Mucosa of stomach (tissue), 1 donor: ENCODE measurements at regions not wholly inside any gene's neighbourhood (a gene's known extent, or its start where the extent isn't known, plus 50 kb on each side); places are given as distances from the start of the nearest gene placed in this dataset.

ENCODE experiments used
- H3K27me3 ChIP-seq: one replicate; pipeline ENCODE4 v1.7.0; 2013; ENCODE audit warnings: mild to moderate bottlenecking, low read length; ENCODE audit not compliant: control insufficient read depth, insufficient read depth
- H3K36me3 ChIP-seq: one replicate; pipeline ENCODE4 v1.7.0; 2013; ENCODE audit warnings: low read length; ENCODE audit not compliant: control insufficient read depth, insufficient read depth
- H3K4me1 ChIP-seq: one replicate; pipeline ENCODE4 v1.7.0; 2013; ENCODE audit warnings: mild to moderate bottlenecking, low read length; ENCODE audit not compliant: control insufficient read depth, insufficient read depth
- H3K4me3 ChIP-seq: one replicate; pipeline ENCODE4 v1.7.0; 2013; ENCODE audit warnings: low read length
- H3K9ac ChIP-seq: one replicate; pipeline ENCODE4 v1.7.0; 2013; ENCODE audit warnings: mild to moderate bottlenecking, low read length, moderate library complexity
- H3K9me3 ChIP-seq: one replicate; pipeline ENCODE4 v1.7.0; 2013; ENCODE audit warnings: mild to moderate bottlenecking, low read length, moderate library complexity; ENCODE audit not compliant: control insufficient read depth
- donor health status: Pancreatic carcinoma.

DNA sequence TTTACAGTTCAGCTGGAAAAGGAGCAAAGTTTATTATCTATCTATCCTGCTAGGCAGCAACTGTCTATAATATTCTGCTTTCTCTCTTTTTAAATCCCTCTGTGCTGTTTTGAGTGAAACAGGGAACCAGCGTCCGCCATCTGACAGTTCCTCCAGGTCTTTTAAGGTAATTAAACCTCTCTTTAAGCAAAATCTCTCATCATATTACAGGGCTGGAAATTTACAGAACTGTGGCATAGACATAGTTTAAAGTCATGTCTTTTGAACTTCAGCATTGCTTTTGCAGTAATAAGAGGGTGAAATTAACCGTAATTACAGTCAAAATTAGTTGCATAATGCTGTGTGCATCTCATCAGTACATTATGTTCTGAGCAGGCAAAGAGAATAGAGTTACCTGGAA lies 263.4 kb upstream of the KCNMB2 start:
- no peak overlapping the region for H3K4me3 ChIP-seq
- no peaks in the 10 kb centered on the region for H3K9me3 ChIP-seq
- peaks cover 16% of the 10 kb centered on the region for H3K4me1 ChIP-seq
- H3K36me3 ChIP-seq = no peaks in the 10 kb centered on the region
- H3K27me3 ChIP-seq = no peaks in the 10 kb centered on the region
- H3K9ac ChIP-seq = no peak overlapping the region

DNA sequence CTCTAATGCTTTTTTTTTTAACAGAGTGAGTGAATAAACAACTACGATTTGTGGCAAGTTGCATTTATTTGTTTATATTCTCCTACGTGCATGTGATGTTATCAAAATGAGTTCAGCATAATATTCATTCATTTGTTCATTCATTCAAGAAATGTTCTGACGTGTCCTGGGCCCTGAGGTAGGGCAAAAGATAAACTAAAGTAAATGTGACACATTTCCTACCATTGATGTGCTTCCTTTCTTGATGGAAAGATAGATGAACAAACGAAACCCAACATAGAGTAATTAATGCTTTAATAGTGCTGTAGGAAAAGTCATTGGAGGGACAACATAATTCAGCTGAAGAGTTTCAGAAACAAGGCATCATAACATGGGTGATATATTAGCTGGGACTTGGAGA lies 261.5 kb upstream of the KCNMB2 start:
- Histone ChIP-seq H3K9ac (no peak overlapping the region), H3K27me3 (no peaks in the 10 kb centered on the region), H3K4me1 (peaks cover 27% of the 10 kb centered on the region), H3K9me3 (peaks cover 7% of the 10 kb centered on the region), H3K36me3 (no peaks in the 10 kb centered on the region), H3K4me3 (no peak overlapping the region)

DNA sequence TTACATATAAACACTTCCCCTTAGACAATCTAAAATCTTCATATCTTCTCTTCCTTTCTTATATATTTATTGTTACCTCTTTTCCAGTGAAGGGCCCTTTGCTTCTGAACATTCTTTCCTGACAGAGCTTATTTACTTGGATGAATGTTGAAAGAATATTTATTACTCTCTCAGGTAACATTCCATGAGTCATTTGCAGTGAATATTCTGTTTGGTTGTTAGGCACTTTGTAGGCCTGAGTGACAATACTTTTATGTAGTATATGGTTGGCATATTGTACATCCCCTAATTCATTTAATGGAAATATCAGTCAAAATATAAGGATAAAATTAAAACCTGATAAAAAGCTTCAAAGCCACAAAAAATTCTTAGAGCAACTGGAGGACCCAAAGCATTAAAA lies 260.9 kb upstream of the KCNMB2 start:
- Histone ChIP-seq H3K4me3 (no peak overlapping the region), H3K9me3 (peaks cover 7% of the 10 kb centered on the region), H3K9ac (no peak overlapping the region), H3K4me1 (peaks cover 27% of the 10 kb centered on the region), H3K36me3 (no peaks in the 10 kb centered on the region), H3K27me3 (no peaks in the 10 kb centered on the region)

DNA sequence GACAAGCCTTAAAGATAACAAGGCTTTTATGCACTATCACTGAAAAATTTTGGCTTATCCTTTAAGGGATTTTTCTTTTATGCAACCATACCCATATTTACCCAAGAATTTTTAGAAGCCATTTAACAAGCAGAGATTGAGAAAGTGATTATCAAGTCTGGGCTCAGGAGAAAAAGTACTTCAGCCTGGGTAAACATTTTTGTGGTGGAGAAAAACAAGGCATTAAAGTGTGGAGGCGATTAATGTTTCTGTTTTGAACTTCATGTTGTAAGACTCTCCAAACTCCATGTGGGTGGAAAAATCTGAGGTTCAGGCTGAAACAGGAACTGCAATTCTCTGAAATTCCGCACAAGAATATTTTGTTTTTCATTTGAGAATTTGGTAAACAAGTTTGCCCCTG lies 260.4 kb upstream of the KCNMB2 start:
- H3K9ac ChIP-seq = no peak overlapping the region
- H3K4me1 ChIP-seq = peaks cover 27% of the 10 kb centered on the region
- no peaks in the 10 kb centered on the region for H3K36me3 ChIP-seq
- H3K27me3 ChIP-seq = no peaks in the 10 kb centered on the region
- H3K4me3 ChIP-seq = no peak overlapping the region
- peaks cover 7% of the 10 kb centered on the region for H3K9me3 ChIP-seq

DNA sequence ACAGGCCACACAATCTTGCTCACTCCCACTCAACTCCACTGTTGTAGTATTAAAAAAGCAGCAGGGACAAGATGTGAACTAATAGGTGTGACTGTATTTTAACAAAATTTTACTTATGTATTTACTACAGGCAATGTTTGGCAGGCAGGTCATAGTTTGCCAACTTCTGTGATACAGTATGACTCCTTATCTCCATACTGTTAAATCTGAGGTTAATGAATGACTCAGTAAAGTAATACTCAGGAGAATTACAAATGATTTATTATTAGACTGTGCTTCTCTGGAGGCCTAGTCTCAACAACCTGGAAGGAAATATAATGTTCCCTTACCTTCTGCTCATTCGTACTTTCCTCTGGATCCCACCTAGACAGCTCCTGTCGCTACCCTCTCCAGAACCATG lies 258.6 kb upstream of the KCNMB2 start:
- Histone ChIP-seq H3K4me1 (peaks cover 27% of the 10 kb centered on the region), H3K27me3 (no peaks in the 10 kb centered on the region), H3K4me3 (no peak overlapping the region), H3K9ac (peak overlapping the region; percentile 50), H3K36me3 (no peaks in the 10 kb centered on the region), H3K9me3 (peaks cover 7% of the 10 kb centered on the region)

DNA sequence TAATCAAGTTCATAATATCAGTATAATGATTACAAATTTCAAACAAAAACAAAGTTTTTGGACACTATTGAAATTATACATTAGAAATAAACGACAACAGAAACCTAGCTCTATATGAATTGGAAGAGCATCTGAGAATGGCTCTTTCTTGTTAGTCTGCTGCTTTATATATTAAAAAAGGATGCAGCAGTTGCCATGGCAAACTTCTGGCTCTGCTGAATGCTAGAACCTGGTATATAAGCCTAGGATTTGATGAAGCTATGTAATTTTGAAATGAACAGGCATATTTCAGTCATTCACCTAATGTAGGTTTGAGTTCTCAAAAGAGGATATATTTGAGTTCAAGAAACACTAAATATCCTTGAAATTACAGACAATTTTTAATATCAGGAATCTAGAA lies 252.7 kb upstream of the KCNMB2 start:
- Histone ChIP-seq H3K9ac (no peak overlapping the region), H3K27me3 (no peaks in the 10 kb centered on the region)

DNA sequence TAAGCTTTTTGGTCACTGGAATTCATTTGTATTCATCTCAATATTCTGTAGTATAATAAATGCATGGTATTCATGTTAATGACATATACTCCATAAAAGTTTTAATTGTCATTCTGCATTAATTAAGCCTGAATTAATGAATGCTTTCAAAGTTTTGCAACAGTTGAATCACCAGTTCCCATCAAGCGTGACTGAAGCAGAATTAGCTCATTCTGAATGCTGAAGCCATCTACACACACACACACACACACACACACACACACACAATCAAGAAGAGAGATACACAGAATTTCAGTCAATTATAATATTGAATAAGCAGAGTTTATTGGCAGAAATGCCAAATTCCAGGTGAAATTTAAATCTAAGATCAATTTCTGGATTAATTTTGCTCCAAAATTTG lies 252.1 kb upstream of the KCNMB2 start:
- H3K9ac ChIP-seq = no peak overlapping the region
- H3K36me3 ChIP-seq = no peaks in the 10 kb centered on the region
- H3K9me3 ChIP-seq = no peaks in the 10 kb centered on the region
- H3K27me3 ChIP-seq = no peaks in the 10 kb centered on the region
- no peak overlapping the region for H3K4me3 ChIP-seq
- H3K4me1 ChIP-seq = no peaks in the 10 kb centered on the region

More for the DNA sequence above, 252.7 kb upstream of the KCNMB2 start:
- Histone ChIP-seq H3K36me3 (no peaks in the 10 kb centered on the region), H3K9me3 (peaks cover 6% of the 10 kb centered on the region), H3K4me1 (peaks cover 4% of the 10 kb centered on the region), H3K4me3 (no peak overlapping the region)

DNA sequence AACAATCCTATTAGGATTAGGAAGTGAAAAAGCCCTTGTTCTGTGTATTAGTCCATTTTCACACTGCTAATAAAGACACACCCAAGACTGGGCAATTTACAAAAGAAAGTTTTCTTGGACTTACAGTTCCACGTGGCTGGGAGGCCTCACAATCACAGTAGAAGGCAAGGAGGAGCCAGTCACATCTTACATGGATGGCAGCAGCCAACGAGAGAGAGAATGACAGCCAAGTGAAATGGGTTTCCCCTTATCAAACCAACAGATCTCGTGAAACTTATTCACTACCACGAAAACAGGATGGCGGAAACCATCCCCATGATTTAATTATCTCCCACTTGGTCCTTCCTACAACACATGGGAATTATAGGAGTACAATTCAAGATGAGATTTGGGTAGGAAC lies 248.2 kb upstream of the KCNMB2 start:
- Histone ChIP-seq H3K4me1 (no peaks in the 10 kb centered on the region), H3K9me3 (no peaks in the 10 kb centered on the region), H3K4me3 (no peak overlapping the region), H3K36me3 (no peaks in the 10 kb centered on the region), H3K9ac (no peak overlapping the region), H3K27me3 (no peaks in the 10 kb centered on the region)

DNA sequence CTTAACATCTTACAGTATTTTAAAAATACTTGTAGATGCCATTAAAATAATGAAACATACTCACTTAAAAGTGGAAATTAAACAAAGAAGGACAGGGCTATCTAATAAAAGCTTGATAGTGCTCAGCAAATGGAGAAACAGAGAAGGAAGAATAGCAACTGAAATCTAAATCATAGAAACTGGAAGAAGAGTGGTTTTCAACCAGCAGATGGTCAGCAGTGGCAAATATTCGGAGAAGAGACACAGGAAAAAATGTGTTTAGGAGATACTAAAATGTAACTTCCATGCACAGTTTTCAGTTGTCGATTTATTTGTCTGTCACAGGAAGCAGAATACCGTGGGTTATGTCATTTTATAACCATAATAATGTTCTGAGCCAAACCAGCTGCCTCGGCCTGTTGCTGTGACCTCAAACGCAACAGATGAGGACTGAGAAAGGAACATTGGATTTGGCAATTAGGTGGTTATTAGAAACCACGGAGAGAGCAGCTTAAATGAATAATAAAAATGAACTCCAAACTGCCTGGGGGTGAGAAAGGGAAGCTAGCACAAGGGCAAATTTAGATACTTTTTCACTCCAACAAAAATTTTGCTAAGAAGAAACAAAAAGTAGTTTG lies 246.6 kb upstream of the KCNMB2 start:
- Histone ChIP-seq H3K36me3 (no peaks in the 10 kb centered on the region), H3K4me3 (no peak overlapping the region), H3K4me1 (no peaks in the 10 kb centered on the region)

DNA sequence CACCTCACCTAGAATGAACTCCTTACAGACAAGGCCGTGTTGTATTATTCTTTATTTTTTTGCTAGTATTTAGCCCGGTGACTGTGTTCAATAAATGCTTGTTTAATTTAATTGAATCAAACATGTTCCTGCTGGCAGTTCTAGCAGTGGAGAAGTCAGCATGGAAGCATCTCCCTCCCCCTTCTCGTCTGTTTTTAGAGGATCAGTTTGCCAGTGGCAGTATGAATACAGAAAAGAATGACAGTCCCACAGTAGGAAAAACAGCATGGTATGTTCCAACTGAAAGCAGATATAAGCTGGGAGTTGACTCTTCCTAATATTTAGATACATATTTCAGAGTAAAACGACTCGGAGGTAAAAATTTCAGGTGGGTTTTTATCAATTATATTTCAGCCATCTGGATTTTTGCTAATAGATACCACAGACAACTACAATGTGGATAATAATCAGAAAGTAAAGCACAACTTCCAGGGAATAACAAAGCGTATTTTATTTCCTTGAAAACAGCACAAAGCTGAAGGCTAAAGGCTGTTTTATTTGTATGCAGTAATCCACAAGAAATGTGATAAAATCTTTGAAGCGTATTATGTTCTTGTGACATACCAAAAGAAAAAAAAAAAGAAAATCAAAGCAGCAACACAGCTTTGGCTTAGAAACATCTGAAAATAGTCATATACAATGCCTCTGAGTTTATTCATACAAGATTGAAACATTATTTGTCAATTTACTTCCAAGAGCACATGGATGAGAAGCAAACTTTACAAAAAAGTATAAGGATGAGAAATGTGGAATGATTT lies 244.5 kb upstream of the KCNMB2 start:
- no peaks in the 10 kb centered on the region for H3K9me3 ChIP-seq
- H3K36me3 ChIP-seq = no peaks in the 10 kb centered on the region
- H3K4me1 ChIP-seq = no peaks in the 10 kb centered on the region
- H3K27me3 ChIP-seq = no peaks in the 10 kb centered on the region
- no peak overlapping the region for H3K9ac ChIP-seq
- H3K4me3 ChIP-seq = no peak overlapping the region

More for the DNA sequence above, 246.6 kb upstream of the KCNMB2 start:
- Histone ChIP-seq H3K9me3 (no peaks in the 10 kb centered on the region), H3K9ac (no peak overlapping the region), H3K27me3 (no peaks in the 10 kb centered on the region)

DNA sequence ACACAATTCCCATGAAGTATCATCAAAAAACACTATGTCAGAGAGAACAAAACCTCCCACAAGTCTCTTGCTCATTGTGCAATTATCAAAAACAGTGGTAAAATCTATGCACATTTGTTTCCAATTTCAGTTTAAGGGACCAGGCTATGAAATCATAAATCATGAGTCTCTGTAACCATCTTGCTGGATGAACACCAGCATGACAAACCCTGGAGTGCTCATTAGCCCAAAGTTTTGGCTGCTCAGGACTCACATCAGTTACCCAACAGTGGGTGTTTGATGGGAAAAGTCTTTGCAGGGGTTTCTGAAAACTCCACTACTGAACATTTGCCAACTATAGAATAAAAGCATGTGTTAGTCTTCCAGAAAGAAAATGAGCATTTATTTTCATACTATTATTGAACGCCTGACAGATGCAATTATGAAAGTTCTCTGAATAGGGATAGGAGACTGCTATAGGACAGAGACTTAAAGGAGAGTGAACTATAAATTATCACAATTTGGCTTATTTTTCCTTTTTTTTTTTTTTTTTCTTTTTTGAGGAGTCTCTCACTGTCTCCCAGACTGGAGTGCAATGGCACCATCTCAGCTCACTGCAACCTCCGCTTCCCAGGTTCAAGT lies 240.8 kb upstream of the KCNMB2 start:
- Histone ChIP-seq H3K36me3 (no peaks in the 10 kb centered on the region), H3K9me3 (no peaks in the 10 kb centered on the region), H3K4me3 (no peak overlapping the region), H3K9ac (no peak overlapping the region), H3K27me3 (no peaks in the 10 kb centered on the region), H3K4me1 (no peaks in the 10 kb centered on the region)

DNA sequence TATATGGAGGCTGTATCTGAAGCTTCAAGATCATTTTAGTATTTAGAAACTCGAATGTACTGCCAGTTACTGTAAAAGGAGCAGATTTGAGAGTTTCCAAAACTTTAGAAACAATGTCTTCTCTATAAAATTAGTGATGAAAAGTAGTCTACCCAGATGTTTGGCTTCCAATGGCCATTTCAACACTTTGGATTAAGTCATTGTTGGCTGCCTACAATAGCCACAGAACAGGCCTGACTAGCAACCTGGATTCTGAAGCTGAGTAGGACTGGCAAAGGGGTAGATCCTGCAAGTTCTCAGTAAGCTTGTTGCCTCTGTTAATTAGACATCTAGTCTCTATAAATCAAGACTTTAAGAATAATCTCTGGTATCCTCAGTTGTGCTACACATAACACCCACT lies 239.0 kb upstream of the KCNMB2 start:
- no peak overlapping the region for H3K4me3 ChIP-seq
- no peaks in the 10 kb centered on the region for H3K9me3 ChIP-seq
- no peak overlapping the region for H3K9ac ChIP-seq
- no peaks in the 10 kb centered on the region for H3K4me1 ChIP-seq
- H3K36me3 ChIP-seq = no peaks in the 10 kb centered on the region
- H3K27me3 ChIP-seq = no peaks in the 10 kb centered on the region
